Right atrium auricular region (tissue), 2 donors: ENCODE measurements at regions not wholly inside any gene's neighbourhood (a gene's known extent, or its start where the extent isn't known, plus 50 kb on each side); places are given as distances from the start of the nearest gene placed in this dataset.
"Not testable (repeated sequence)": the region's sequence is repeated elsewhere in the genome, so short reads cannot be mapped to it uniquely, and the experiment has no call there.

ENCODE experiments used
- DNase-seq: peaks from one replicate; pipeline ENCODE4 v3.0.0-alpha.2; 2019; ENCODE audit warnings: low spot score
- H3K27ac ChIP-seq, 2 donors: fragments of 200-600 bp; sonication (generic); 1 replicate in 1 of 2; 2 replicates in 1 of 2; pipeline ENCODE4 v1.5.1; 2016 to 2019
- H3K27me3 ChIP-seq, 2 donors: fragments of 200-600 bp; sonication (generic); one replicate each; pipeline versions ENCODE4 v1.5.1 to v1.6.0; 2017 to 2019
- H3K36me3 ChIP-seq: fragments of 200-600 bp; sonication (generic); one replicate; pipeline ENCODE4 v1.5.1; 2016
- H3K4me1 ChIP-seq, 2 donors: fragments of 200-600 bp; sonication (generic); one replicate each; pipeline versions ENCODE4 v1.5.1 to v1.6.0; 2017 to 2019
- H3K4me3 ChIP-seq, 2 donors: fragments of 200-600 bp; sonication (generic); 1 replicate in 1 of 2; 2 replicates in 1 of 2; pipeline ENCODE4 v1.5.1; 2017 to 2019; ENCODE audit warnings: mild to moderate bottlenecking in 1 of 2, moderate library complexity in 1 of 2
- H3K9me3 ChIP-seq, 2 donors: fragments of 200-600 bp; sonication (generic); one replicate each; pipeline ENCODE4 v1.5.1; 2019
- CTCF ChIP-seq, 2 donors: fragments of 200-600 bp; sonication (generic); IDR thresholded peaks; one replicate each; pipeline ENCODE4 v1.5.1; 2019; ENCODE audit warnings: antibody characterized with exemption in 2 of 2

GRCh38 chrX:5305452-5305851, 923.2 kb downstream of the NLGN4X start:
- H3K4me1 ChIP-seq: no peaks in the 10 kb centered on the region
- DNase-seq: no peak
- H3K9me3 ChIP-seq: no peaks in the 10 kb centered on the region
- H3K4me3 ChIP-seq: no peak overlapping the region
- no peaks in the 10 kb centered on the region for H3K27me3 ChIP-seq
- no peaks in the 10 kb centered on the region for H3K36me3 ChIP-seq
- no peak for TF ChIP-seq CTCF (IDR thresholded peaks at IDR 0.05)
- H3K27ac ChIP-seq: no peak overlapping the region

- H3K36me3 ChIP-seq: no peaks in the 10 kb centered on the region
- H3K9me3 ChIP-seq: peaks cover 0 to 3% of the 10 kb centered on the region in 2 donors
- no peaks in the 10 kb centered on the region for H3K4me1 ChIP-seq
- TF ChIP-seq CTCF (IDR thresholded peaks at IDR 0.05): no peak
- no peaks in the 10 kb centered on the region for H3K27me3 ChIP-seq
- DNase-seq: no peak
- H3K4me3 ChIP-seq: no peak overlapping the region
- H3K27ac ChIP-seq: no peak overlapping the region
Observed at GRCh38 chrX:5295004-5295403, 933.7 kb downstream of the NLGN4X start.

GRCh38 chrX:5290635-5291034, 938.0 kb downstream of the NLGN4X start:
- no peak overlapping the region for H3K4me3 ChIP-seq
- no peak overlapping the region for H3K27ac ChIP-seq
- H3K27me3 ChIP-seq: no peaks in the 10 kb centered on the region
- TF ChIP-seq CTCF (IDR thresholded peaks at IDR 0.05): no peak
- DNase-seq: no peak
- H3K9me3 ChIP-seq: peaks cover 0 to 8% of the 10 kb centered on the region in 2 donors
- H3K36me3 ChIP-seq: no peaks in the 10 kb centered on the region
- no peaks in the 10 kb centered on the region for H3K4me1 ChIP-seq

GRCh38 chrX:5289949-5290348, 938.7 kb downstream of the NLGN4X start:
- H3K27ac ChIP-seq, H3K9me3 ChIP-seq, H3K27me3 ChIP-seq, H3K4me3 ChIP-seq, H3K4me1 ChIP-seq, H3K36me3 ChIP-seq, DNase-seq: not testable (repeated sequence)

- H3K4me3 ChIP-seq: no peak overlapping the region
- H3K27ac ChIP-seq: no peak overlapping the region
- DNase-seq: no peak
- H3K4me1 ChIP-seq: no peaks in the 10 kb centered on the region
- no peaks in the 10 kb centered on the region for H3K27me3 ChIP-seq
- TF ChIP-seq CTCF (IDR thresholded peaks at IDR 0.05): no peak
- no peaks in the 10 kb centered on the region for H3K9me3 ChIP-seq
- H3K36me3 ChIP-seq: no peaks in the 10 kb centered on the region
Observed at GRCh38 chrX:5278908-5279307, 949.8 kb downstream of the NLGN4X start.

GRCh38 chrX:5265324-5265850, 963.3 kb downstream of the NLGN4X start:
- Histone ChIP-seq H3K4me1 (no peaks in the 10 kb centered on the region), H3K4me3 (no peak overlapping the region), H3K27me3 (no peaks in the 10 kb centered on the region), H3K36me3 (no peaks in the 10 kb centered on the region), H3K27ac (no peak overlapping the region), H3K9me3 (no peaks in the 10 kb centered on the region)
- no peak for TF ChIP-seq CTCF (IDR thresholded peaks at IDR 0.05)
- DNase-seq: no peak
